SK-N-SH (cell line): ENCODE measurements at regions not wholly inside any gene's neighbourhood (a gene's known extent, or its start where the extent isn't known, plus 50 kb on each side); places are given as distances from the start of the nearest gene placed in this dataset.
A peak's percentile ranks its signal among the peaks of the same experiment; 100 is the strongest.

ENCODE experiments used
- CTCF ChIA-PET: fragments of 300-600, 350-600 bp; formaldehyde crosslinking; extraction: SDS; loops from one replicate; lab custom pipeline; 2021; lab: Yijun Ruan, JAX
- POLR2A ChIA-PET: fragments of 350-600 bp; sonication (Branson Sonifier 250); formaldehyde crosslinking; extraction: SDS; loops from one replicate; lab custom pipeline; 2020; ENCODE audit warnings: antibody characterized with exemption, inconsistent platforms; lab: Yijun Ruan, JAX
- DNase-seq: peaks from one replicate; pipeline ENCODE4 v3.0.0; 2012
- H2AFZ ChIP-seq: fragments of 200-600 bp; sonication (generic); 2 replicates; pipeline ENCODE4 v1.8.1; 2016; ENCODE audit warnings: antibody characterized with exemption, mild to moderate bottlenecking, low read depth
- H3F3A ChIP-seq: fragments of 200-600 bp; sonication (generic); replicated peaks from 2 replicates; pipeline ENCODE3; 2016; ENCODE audit warnings: antibody characterized with exemption, mild to moderate bottlenecking; ENCODE audit not compliant: insufficient read depth
- H3K27ac ChIP-seq, 2 experiments: fragments of 200-500 bp in 1 of 2; fragments of 200-600 bp in 1 of 2; sonication (Bioruptor generic) in 1 of 2; sonication (generic), shearing (Covaris generic) in 1 of 2; 2 replicates each; pipeline versions ENCODE4 v1.5.1 to v1.6.1; 2014 to 2016; ENCODE audit warnings: low read depth in 2 of 2, inconsistent platforms in 1 of 2, low read length in 1 of 2, mild to moderate bottlenecking in 1 of 2, mixed read lengths in 1 of 2
- H3K27me3 ChIP-seq: fragments of 200-600 bp; sonication (generic), shearing (Covaris generic); 2 replicates; pipeline ENCODE4 v1.6.1; 2016; ENCODE audit warnings: mixed run types; ENCODE audit not compliant: insufficient read depth
- H3K36me3 ChIP-seq, 2 experiments: fragments of 200-500 bp in 1 of 2; fragments of 200-600 bp in 1 of 2; sonication (Bioruptor generic) in 1 of 2; sonication (generic) in 1 of 2; replicated peaks in 1 of 2; 2 replicates each; pipeline versions ENCODE3 to v1.5.1; 2014 to 2016; ENCODE audit warnings: low read length in 1 of 2, mild to moderate bottlenecking in 1 of 2; ENCODE audit not compliant: insufficient read depth in 2 of 2, control insufficient read depth in 1 of 2
- H3K4me1 ChIP-seq, 2 experiments: fragments of 200-500 bp in 1 of 2; fragments of 200-600 bp in 1 of 2; sonication (Bioruptor generic) in 1 of 2; sonication (generic), shearing (Covaris generic) in 1 of 2; 2 replicates each; pipeline versions ENCODE4 v1.5.1 to v1.6.1; 2014 to 2016; ENCODE audit warnings: low read depth in 1 of 2, low read length in 1 of 2, mixed run types in 1 of 2; ENCODE audit not compliant: insufficient read depth in 2 of 2, control insufficient read depth in 1 of 2
- H3K4me2 ChIP-seq: fragments of 200-600 bp; sonication (generic), shearing (Covaris generic); 2 replicates; pipeline ENCODE4 v1.6.1; 2017; ENCODE audit warnings: mixed run types
- H3K4me3 ChIP-seq, 2 experiments: fragments of 200-500 bp in 1 of 2; fragments of 200-600 bp in 1 of 2; sonication (Bioruptor generic) in 1 of 2; sonication (generic), shearing (Covaris generic) in 1 of 2; 2 replicates each; pipeline versions ENCODE4 v1.5.1 to v1.8.1; 2014 to 2016; ENCODE audit warnings: low read depth in 2 of 2, inconsistent platforms in 1 of 2, low read length in 1 of 2, mild to moderate bottlenecking in 1 of 2, mixed read lengths in 1 of 2, moderate library complexity in 1 of 2
- H3K79me2 ChIP-seq: fragments of 200-600 bp; sonication (generic); 2 replicates; pipeline ENCODE4 v1.8.1; 2017; ENCODE audit warnings: mild to moderate bottlenecking; ENCODE audit not compliant: insufficient read depth
- H3K9ac ChIP-seq: fragments of 200-600 bp; sonication (generic); 2 replicates; pipeline ENCODE4 v1.6.1; 2017; ENCODE audit warnings: mixed run types
- H3K9me2 ChIP-seq: fragments of 200-600 bp; sonication (generic); 2 replicates; pipeline ENCODE4 v1.6.1; 2017; ENCODE audit warnings: mixed run types
- H3K9me3 ChIP-seq: fragments of 200-600 bp; sonication (generic); 2 replicates; pipeline ENCODE4 v1.6.1; 2017; ENCODE audit warnings: mixed run types, mild to moderate bottlenecking, moderate library complexity
- H4K20me1 ChIP-seq: fragments of 200-600 bp; sonication (generic); 2 replicates; pipeline ENCODE4 v1.6.1; 2017; ENCODE audit warnings: mild to moderate bottlenecking, mixed run types; ENCODE audit not compliant: insufficient read depth
- CHD2 ChIP-seq: fragments of 150-350 bp; IDR thresholded peaks from 2 replicates; pipeline ENCODE4 v1.6.1; 2018; ENCODE audit warnings: low read length; ENCODE audit not compliant: partially characterized antibody
- ELF1 ChIP-seq: IDR thresholded peaks from 2 replicates; pipeline ENCODE4 v1.4.0; 2012
- FOXM1 ChIP-seq: IDR thresholded peaks from 2 replicates; pipeline ENCODE4 v1.4.0; 2012; ENCODE audit warnings: low read depth, mild to moderate bottlenecking
- JUND ChIP-seq: IDR thresholded peaks from 2 replicates; pipeline ENCODE4 v1.4.0; 2012
- MXI1 ChIP-seq: IDR thresholded peaks from 2 replicates; pipeline ENCODE4 v1.6.1; 2012; ENCODE audit warnings: mild to moderate bottlenecking, low read depth, low read length, improper control_type of control experiment
- RCOR1 ChIP-seq: fragments of 150-350 bp; IDR thresholded peaks from 2 replicates; pipeline ENCODE4 v1.6.1; 2017; ENCODE audit warnings: antibody characterized with exemption, low read length
- RXRA ChIP-seq: IDR thresholded peaks from 2 replicates; pipeline ENCODE4 v1.4.0; 2012; ENCODE audit warnings: low read depth, mild to moderate bottlenecking, borderline replicate concordance
- TEAD4 ChIP-seq: IDR thresholded peaks from 2 replicates; pipeline ENCODE4 v1.4.0; 2012; ENCODE audit warnings: mild to moderate bottlenecking, borderline replicate concordance; ENCODE audit not compliant: insufficient read depth
- USF2 ChIP-seq: fragments of 150-350 bp; IDR thresholded peaks from 2 replicates; pipeline ENCODE4 v1.6.1; 2017; ENCODE audit warnings: antibody characterized with exemption, low read length, low read depth, borderline replicate concordance
- WGBS: methylation state at CpG from one replicate; pipeline ENCODE4 v1.1.6; 2017; ENCODE audit warnings: low lambda C conversion rate; 5-methylcytosine and 5-hydroxymethylcytosine counted together
- TF ChIP-seq, protein P1 (sequence below): fragments of 200-600 bp; sonication (generic); IDR thresholded peaks from 2 replicates; pipeline ENCODE4 v1.6.1; 2017; ENCODE audit warnings: antibody characterized with exemption, mild to moderate bottlenecking, moderate library complexity
- TF ChIP-seq, protein P2 (sequence below): IDR thresholded peaks from 2 replicates; pipeline ENCODE4 v1.4.0; 2012; ENCODE audit warnings: low read depth, borderline replicate concordance
- TF ChIP-seq, protein P3 (sequence below): fragments of 150-350 bp; IDR thresholded peaks from 2 replicates; pipeline ENCODE4 v1.6.1; 2016; ENCODE audit warnings: mild to moderate bottlenecking, low read depth, low read length

DNA sequence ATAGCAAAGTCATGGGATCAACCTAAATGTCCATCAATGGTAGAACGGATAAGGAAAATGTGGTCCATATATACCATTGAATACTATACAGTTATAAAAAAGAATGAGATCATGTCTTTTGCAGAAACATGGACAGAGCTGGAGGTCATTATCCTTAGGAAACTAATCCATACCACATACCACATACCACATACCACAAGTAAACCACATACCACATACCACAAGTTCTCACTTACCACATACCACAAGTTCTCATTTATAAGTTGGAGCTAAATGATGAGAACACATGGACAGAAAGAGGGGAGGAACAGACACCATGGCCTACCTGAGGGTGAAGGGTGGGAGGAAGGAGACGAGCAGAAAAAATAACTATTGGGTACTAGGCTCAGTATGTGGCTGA, 154.6 kb upstream of the GHR start:
- Histone ChIP-seq H3K36me3 (no peaks in the 10 kb centered on the region), H3K9me2 (no peaks in the 10 kb centered on the region; the same call in 1 of the 2 replicates), H4K20me1 (no peaks in the 10 kb centered on the region), H3K79me2 (no peaks in the 10 kb centered on the region), H3K27ac (no peak overlapping the region), H3F3A (no peaks in the 10 kb centered on the region), H3K4me2 (no peak overlapping the region), H2AFZ (no peak overlapping the region), H3K4me1 (no peaks in the 10 kb centered on the region), H3K27me3 (no peaks in the 10 kb centered on the region), H3K9ac (no peak overlapping the region), H3K9me3 (no peaks in the 10 kb centered on the region), H3K4me3 (no peak overlapping the region)
- 1% methylated on average over 2 of the region's 2 CpGs for WGBS
- DNase-seq = no peak
- ChIA-PET POLR2A (no interaction called here), CTCF (no interaction called here)
- TF ChIP-seq USF2 = no peak
- TF ChIP-seq CHD2 = no peak
- TF ChIP-seq, protein P1, sequence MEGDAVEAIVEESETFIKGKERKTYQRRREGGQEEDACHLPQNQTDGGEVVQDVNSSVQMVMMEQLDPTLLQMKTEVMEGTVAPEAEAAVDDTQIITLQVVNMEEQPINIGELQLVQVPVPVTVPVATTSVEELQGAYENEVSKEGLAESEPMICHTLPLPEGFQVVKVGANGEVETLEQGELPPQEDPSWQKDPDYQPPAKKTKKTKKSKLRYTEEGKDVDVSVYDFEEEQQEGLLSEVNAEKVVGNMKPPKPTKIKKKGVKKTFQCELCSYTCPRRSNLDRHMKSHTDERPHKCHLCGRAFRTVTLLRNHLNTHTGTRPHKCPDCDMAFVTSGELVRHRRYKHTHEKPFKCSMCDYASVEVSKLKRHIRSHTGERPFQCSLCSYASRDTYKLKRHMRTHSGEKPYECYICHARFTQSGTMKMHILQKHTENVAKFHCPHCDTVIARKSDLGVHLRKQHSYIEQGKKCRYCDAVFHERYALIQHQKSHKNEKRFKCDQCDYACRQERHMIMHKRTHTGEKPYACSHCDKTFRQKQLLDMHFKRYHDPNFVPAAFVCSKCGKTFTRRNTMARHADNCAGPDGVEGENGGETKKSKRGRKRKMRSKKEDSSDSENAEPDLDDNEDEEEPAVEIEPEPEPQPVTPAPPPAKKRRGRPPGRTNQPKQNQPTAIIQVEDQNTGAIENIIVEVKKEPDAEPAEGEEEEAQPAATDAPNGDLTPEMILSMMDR = no peak
- TF ChIP-seq MXI1 = no peak
- TF ChIP-seq JUND = no peak
- no peak for TF ChIP-seq FOXM1
- no peak for TF ChIP-seq RXRA
- no peak for TF ChIP-seq TEAD4

- Histone ChIP-seq H4K20me1 (no peaks in the 10 kb centered on the region), H3K36me3 (no peaks in the 10 kb centered on the region), H3K27me3 (no peaks in the 10 kb centered on the region), H3K79me2 (no peaks in the 10 kb centered on the region), H3K4me3 (no peak overlapping the region), H3K27ac (no peak overlapping the region), H3K4me1 (no peaks in the 10 kb centered on the region), H3K9me3 (no peaks in the 10 kb centered on the region), H3K9ac (no peak overlapping the region), H3K9me2 (no peaks in the 10 kb centered on the region; the same call in 1 of the 2 replicates), H3K4me2 (no peak overlapping the region), H2AFZ (no peak overlapping the region), H3F3A (no peaks in the 10 kb centered on the region)
- no peak for DNase-seq
- CTCF ChIA-PET = interaction anchor here (0.6 kb wide), 1 partner anchor 1612 kb away, joined by 3 read pairs; no protein-coding TSS in a partner anchor
- no peak for TF ChIP-seq RCOR1
- TF ChIP-seq ELF1 = no peak
- TF ChIP-seq TEAD4 = no peak
- POLR2A ChIA-PET = no interaction called here
- WGBS = 2% methylated on average over 2 of the region's 2 CpGs
Measured at GRCh38 chr5:42270771-42271170, 152.5 kb upstream of the GHR start.

GRCh38 chr5:42274913-42275312, 148.3 kb upstream of the GHR start:
- Histone ChIP-seq H3K4me2 (no peak overlapping the region), H3K27ac (no peak overlapping the region), H3F3A (no peaks in the 10 kb centered on the region), H2AFZ (no peak overlapping the region), H3K9me3 (no peaks in the 10 kb centered on the region), H4K20me1 (no peaks in the 10 kb centered on the region), H3K4me3 (no peak overlapping the region), H3K4me1 (no peaks in the 10 kb centered on the region), H3K36me3 (no peaks in the 10 kb centered on the region), H3K79me2 (no peaks in the 10 kb centered on the region), H3K9me2 (no peaks in the 10 kb centered on the region; the same call in 1 of the 2 replicates), H3K9ac (no peak overlapping the region), H3K27me3 (no peaks in the 10 kb centered on the region)
- WGBS = 0% methylated on average over 1 of the region's 1 CpG
- POLR2A ChIA-PET = no interaction called here
- TF ChIP-seq, protein P2, sequence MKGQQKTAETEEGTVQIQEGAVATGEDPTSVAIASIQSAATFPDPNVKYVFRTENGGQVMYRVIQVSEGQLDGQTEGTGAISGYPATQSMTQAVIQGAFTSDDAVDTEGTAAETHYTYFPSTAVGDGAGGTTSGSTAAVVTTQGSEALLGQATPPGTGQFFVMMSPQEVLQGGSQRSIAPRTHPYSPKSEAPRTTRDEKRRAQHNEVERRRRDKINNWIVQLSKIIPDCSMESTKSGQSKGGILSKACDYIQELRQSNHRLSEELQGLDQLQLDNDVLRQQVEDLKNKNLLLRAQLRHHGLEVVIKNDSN = peak; percentile 36; the same call in 1 of the 2 replicates
- TF ChIP-seq, protein P3, sequence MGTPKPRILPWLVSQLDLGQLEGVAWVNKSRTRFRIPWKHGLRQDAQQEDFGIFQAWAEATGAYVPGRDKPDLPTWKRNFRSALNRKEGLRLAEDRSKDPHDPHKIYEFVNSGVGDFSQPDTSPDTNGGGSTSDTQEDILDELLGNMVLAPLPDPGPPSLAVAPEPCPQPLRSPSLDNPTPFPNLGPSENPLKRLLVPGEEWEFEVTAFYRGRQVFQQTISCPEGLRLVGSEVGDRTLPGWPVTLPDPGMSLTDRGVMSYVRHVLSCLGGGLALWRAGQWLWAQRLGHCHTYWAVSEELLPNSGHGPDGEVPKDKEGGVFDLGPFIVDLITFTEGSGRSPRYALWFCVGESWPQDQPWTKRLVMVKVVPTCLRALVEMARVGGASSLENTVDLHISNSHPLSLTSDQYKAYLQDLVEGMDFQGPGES = no peak
- no peak for DNase-seq
- CTCF ChIA-PET = no interaction called here
